Neural crest cell (in vitro differentiated cells): ENCODE measurements at regions not wholly inside any gene's neighbourhood (a gene's known extent, or its start where the extent isn't known, plus 50 kb on each side); places are given as distances from the start of the nearest gene placed in this dataset.
"Not testable (repeated sequence)": the region's sequence is repeated elsewhere in the genome, so short reads cannot be mapped to it uniquely, and the experiment has no call there.

Experiments used
- DNase-seq: peaks from one replicate; pipeline ENCODE4 v3.0.0; 2021; ENCODE audit warnings: low read depth, mixed read lengths, low spot score
- H3K27ac Mint-ChIP-seq: one replicate; pipeline ENCODE4 v1.8.0; 2021; ENCODE audit warnings: mild to moderate bottlenecking, mixed read lengths; ENCODE audit not compliant: unreplicated experiment
- H3K27me3 Mint-ChIP-seq: 2 replicates; pipeline ENCODE4 v1.8.0; 2021; ENCODE audit warnings: low read depth, mild to moderate bottlenecking, mixed read lengths
- H3K36me3 Mint-ChIP-seq: 2 replicates; pipeline ENCODE4 v1.8.0; 2021; ENCODE audit warnings: low read depth, mild to moderate bottlenecking, mixed read lengths
- H3K4me1 Mint-ChIP-seq: 2 replicates; pipeline ENCODE4 v1.8.0; 2021; ENCODE audit warnings: mixed read lengths
- H3K4me3 Mint-ChIP-seq: one replicate; pipeline ENCODE4 v1.8.0; 2021; ENCODE audit warnings: mild to moderate bottlenecking, mixed read lengths
- H3K9me3 Mint-ChIP-seq: 2 replicates; pipeline ENCODE4 v1.8.0; 2021; ENCODE audit warnings: mixed read lengths
- TF ChIP-seq, protein P1 (sequence below): fragments of 200-600 bp; sonication (generic); conservative IDR thresholded peaks from 2 replicates; pipeline ENCODE4 v1.5.0; 2021; ENCODE audit warnings: antibody characterized with exemption, mild to moderate bottlenecking

DNA sequence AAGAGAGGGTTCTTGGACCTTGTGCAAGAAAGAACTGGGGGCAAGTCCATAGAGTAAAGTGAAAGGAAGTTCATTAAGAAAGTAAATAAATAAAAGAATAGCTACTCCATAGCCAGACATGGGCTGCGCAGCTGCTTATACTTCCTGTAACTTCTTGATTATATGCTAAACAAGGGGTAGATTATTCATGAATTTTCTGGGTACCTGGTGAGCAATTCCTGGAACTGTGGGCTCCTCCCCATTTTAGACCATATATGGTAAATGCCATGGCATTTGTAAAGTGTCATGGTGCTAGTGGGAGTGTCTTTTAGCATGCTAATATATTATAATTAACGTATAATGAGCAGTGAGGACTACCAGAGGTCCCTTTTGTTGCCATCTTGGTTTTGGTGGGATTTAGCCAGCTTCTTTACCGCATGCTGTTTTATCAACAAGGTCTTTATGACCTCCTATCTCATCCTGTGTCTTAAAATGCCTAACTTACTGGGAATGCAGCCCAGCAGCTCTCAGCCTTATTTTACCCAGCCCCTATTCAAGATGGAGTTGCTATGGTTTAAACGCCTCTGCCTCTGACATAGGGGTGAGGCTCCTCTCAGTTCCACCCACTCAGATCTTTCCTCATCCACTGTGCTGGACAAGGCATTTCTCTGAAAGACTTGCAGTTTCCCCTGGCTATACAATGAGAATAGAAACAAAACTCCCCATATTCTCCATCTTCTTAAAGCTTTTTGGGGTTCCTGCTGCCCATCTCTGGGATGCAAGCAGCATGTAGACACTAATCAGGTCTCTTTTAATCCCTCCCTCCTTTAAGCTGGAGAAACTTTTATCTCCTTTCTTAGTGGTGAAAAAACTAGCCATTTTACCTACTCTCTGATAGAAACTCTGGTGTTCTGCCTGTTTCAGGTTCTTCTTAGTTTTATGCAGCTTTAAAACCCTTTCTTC, 91.2 kb downstream of the ARRDC3 start:
- no peak overlapping the region for H3K27ac Mint-ChIP-seq
- no peaks in the 10 kb centered on the region for H3K27me3 Mint-ChIP-seq
- H3K36me3 Mint-ChIP-seq: no peaks in the 10 kb centered on the region
- H3K4me3 Mint-ChIP-seq: no peak overlapping the region
- TF ChIP-seq, protein P1, sequence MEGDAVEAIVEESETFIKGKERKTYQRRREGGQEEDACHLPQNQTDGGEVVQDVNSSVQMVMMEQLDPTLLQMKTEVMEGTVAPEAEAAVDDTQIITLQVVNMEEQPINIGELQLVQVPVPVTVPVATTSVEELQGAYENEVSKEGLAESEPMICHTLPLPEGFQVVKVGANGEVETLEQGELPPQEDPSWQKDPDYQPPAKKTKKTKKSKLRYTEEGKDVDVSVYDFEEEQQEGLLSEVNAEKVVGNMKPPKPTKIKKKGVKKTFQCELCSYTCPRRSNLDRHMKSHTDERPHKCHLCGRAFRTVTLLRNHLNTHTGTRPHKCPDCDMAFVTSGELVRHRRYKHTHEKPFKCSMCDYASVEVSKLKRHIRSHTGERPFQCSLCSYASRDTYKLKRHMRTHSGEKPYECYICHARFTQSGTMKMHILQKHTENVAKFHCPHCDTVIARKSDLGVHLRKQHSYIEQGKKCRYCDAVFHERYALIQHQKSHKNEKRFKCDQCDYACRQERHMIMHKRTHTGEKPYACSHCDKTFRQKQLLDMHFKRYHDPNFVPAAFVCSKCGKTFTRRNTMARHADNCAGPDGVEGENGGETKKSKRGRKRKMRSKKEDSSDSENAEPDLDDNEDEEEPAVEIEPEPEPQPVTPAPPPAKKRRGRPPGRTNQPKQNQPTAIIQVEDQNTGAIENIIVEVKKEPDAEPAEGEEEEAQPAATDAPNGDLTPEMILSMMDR: no peak
- no peaks in the 10 kb centered on the region for H3K9me3 Mint-ChIP-seq
- no peak for DNase-seq
- peaks cover 17% of the 10 kb centered on the region for H3K4me1 Mint-ChIP-seq

- Mint-ChIP-seq H3K4me3 (no peak overlapping the region), H3K36me3 (peaks cover 2% of the 10 kb centered on the region), H3K27ac (no peak overlapping the region), H3K27me3 (no peaks in the 10 kb centered on the region), H3K9me3 (peaks cover 2% of the 10 kb centered on the region), H3K4me1 (peaks cover 15% of the 10 kb centered on the region)
- no peak for DNase-seq
- TF ChIP-seq, protein P1: no peak
These were observed 94.8 kb downstream of the ARRDC3 start for GRCh38 chr5:91288118-91288916.

DNA sequence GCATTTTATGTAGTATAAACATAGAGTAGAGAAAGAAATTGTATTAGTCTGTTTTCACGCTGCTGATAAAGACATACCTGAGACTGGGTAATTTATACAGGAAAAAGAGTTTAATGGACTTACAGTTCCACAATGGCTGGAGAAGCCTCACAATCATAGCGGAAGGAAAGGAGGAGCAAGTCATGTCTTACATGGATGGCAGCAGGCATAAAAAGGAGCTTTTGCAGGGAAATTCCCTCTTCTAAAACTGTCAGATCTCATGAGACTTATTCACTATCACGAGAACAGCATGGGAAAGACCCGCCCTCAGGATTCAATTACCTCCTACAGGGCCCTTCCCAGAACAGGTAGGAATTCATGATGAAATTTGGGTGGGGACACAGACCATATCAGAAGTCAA, 98.1 kb downstream of the ARRDC3 start:
- peaks cover 14% of the 10 kb centered on the region for H3K4me1 Mint-ChIP-seq
- not testable (repeated sequence) for H3K36me3 Mint-ChIP-seq, DNase-seq, H3K27me3 Mint-ChIP-seq, H3K9me3 Mint-ChIP-seq, H3K4me3 Mint-ChIP-seq, H3K27ac Mint-ChIP-seq

DNA sequence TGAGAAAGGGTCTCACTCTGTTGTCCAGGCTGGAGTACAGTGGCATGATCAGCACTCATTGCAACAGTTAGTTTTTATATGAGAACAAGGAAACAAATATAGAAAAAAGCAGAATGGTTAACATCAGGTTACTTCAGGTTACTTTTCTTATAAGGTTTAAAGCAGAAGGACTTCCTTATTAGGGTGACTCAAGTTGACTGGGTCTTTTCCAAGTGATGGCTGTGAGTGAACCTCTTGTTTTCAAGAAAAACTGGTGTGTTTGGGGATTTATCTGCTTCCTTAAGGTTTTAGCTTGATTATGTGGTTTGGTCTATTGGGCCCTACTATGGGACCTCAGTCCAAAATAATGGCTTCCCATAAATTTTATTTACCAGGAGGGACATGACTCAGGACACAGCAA, 99.2 kb downstream of the ARRDC3 start:
- DNase-seq: no peak
- TF ChIP-seq, protein P1: no peak
- Mint-ChIP-seq H3K36me3 (peaks cover 2% of the 10 kb centered on the region), H3K4me1 (peaks cover 22% of the 10 kb centered on the region), H3K4me3 (no peak overlapping the region), H3K27me3 (no peaks in the 10 kb centered on the region), H3K27ac (no peak overlapping the region), H3K9me3 (peaks cover 2% of the 10 kb centered on the region)

DNA sequence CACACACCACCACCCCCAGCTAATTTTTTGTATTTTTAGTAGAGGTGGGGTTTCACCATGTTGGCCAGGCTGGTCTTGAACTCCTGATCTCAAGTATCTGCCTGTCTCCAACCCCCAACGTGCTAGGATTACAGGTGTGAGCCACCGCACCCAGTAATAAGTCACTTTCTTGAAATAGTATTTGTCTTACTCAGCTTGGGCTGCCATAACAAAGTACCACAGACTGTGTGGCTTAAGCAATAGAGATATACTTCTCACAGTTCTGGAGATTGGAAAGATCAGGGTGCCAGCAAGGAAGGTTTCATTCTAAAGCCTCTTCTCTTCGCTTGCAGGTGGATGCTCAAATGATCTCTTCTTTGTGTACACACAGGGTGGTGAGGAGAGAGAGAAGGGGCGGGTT, 99.8 kb downstream of the ARRDC3 start:
- H3K27me3 Mint-ChIP-seq: no peaks in the 10 kb centered on the region
- H3K27ac Mint-ChIP-seq: no peak overlapping the region
- DNase-seq: no peak
- H3K9me3 Mint-ChIP-seq: peaks cover 2% of the 10 kb centered on the region
- TF ChIP-seq, protein P1: no peak
- H3K4me3 Mint-ChIP-seq: no peak overlapping the region
- H3K36me3 Mint-ChIP-seq: peaks cover 2% of the 10 kb centered on the region
- H3K4me1 Mint-ChIP-seq: peaks cover 22% of the 10 kb centered on the region

GRCh38 chr5:91282210-91282609, 100.9 kb downstream of the ARRDC3 start:
- TF ChIP-seq, protein P1: no peak
- Mint-ChIP-seq H3K4me3 (peak overlapping the region; percentile 60), H3K9me3 (peaks cover 2% of the 10 kb centered on the region), H3K36me3 (peaks cover 2% of the 10 kb centered on the region), H3K4me1 (peaks cover 22% of the 10 kb centered on the region), H3K27me3 (no peaks in the 10 kb centered on the region), H3K27ac (no peak overlapping the region)
- no peak for DNase-seq
